ENCODE measurements at regions not wholly inside any gene's neighbourhood (a gene's known extent, or its start where the extent isn't known, plus 50 kb on each side); places are given as distances from the start of the nearest gene placed in this dataset.

DNA sequence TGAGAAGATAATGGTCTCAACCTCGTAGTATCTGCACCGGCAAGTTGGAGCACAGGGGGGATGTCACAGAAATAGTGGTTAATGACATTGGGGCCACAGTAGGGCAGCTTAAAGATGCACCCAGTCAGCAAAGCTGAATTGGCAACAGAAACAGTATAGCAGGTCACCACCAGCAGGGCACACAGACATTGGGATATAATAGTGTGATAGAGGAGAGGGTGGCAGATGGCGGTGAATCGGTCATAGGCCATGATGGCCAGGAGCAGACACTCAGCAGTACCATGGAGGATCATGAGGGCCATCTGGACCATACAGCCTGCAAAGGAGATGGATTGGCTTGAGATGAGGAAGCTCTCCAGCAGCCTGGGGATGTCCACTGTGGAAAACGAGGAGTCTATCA is 106.0 kb upstream of the OR9Q1 start:
- TF ChIP-seq, protein P1, sequence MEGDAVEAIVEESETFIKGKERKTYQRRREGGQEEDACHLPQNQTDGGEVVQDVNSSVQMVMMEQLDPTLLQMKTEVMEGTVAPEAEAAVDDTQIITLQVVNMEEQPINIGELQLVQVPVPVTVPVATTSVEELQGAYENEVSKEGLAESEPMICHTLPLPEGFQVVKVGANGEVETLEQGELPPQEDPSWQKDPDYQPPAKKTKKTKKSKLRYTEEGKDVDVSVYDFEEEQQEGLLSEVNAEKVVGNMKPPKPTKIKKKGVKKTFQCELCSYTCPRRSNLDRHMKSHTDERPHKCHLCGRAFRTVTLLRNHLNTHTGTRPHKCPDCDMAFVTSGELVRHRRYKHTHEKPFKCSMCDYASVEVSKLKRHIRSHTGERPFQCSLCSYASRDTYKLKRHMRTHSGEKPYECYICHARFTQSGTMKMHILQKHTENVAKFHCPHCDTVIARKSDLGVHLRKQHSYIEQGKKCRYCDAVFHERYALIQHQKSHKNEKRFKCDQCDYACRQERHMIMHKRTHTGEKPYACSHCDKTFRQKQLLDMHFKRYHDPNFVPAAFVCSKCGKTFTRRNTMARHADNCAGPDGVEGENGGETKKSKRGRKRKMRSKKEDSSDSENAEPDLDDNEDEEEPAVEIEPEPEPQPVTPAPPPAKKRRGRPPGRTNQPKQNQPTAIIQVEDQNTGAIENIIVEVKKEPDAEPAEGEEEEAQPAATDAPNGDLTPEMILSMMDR (IDR thresholded peaks at IDR 0.05; ENCODE audit: extremely low read depth in 1 of 2, insufficient read depth in 1 of 2, low read depth in 1 of 2, low read length in 2 of 2) = no peak
- TF ChIP-seq POLR2A (IDR thresholded peaks at IDR 0.05; ENCODE audit: low read depth, low read length) (no peak), EZH2 (IDR thresholded peaks at IDR 0.05; ENCODE audit: borderline replicate concordance, low read depth, low read length, severe bottlenecking) (no peak), JUN (IDR thresholded peaks at IDR 0.05; ENCODE audit: borderline replicate concordance, insufficient read depth, insufficient read length, low read depth) (no peak), MYC (IDR thresholded peaks at IDR 0.05; ENCODE audit: low read depth, low read length) (no peak), FOS (IDR thresholded peaks at IDR 0.05; ENCODE audit: borderline replicate concordance, insufficient read depth, low read length) (no peak), GATA2 (IDR thresholded peaks at IDR 0.05; ENCODE audit: insufficient read depth, insufficient read length, low read depth, low read length) (no peak)
- TF ChIP-seq, protein P2, sequence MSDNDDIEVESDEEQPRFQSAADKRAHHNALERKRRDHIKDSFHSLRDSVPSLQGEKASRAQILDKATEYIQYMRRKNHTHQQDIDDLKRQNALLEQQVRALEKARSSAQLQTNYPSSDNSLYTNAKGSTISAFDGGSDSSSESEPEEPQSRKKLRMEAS (IDR thresholded peaks at IDR 0.05; ENCODE audit: insufficient read depth, insufficient read length) = no peak
